NCI-H1048 (cell line): ENCODE measurements at regions not wholly inside any gene's neighbourhood (a gene's known extent, or its start where the extent isn't known, plus 50 kb on each side); places are given as distances from the start of the nearest gene placed in this dataset.
"Not testable (repeated sequence)": the region's sequence is repeated elsewhere in the genome, so short reads cannot be mapped to it uniquely, and the experiment has no call there.

Experiments used
- DNase-seq: peaks from one replicate; lab custom pipeline; 2025; lab: John Stamatoyannopoulos, UW

GRCh38 chr11:106497321-106497720 lies 419.9 kb downstream of the AASDHPPT start:
- DNase-seq = no peak

DNA sequence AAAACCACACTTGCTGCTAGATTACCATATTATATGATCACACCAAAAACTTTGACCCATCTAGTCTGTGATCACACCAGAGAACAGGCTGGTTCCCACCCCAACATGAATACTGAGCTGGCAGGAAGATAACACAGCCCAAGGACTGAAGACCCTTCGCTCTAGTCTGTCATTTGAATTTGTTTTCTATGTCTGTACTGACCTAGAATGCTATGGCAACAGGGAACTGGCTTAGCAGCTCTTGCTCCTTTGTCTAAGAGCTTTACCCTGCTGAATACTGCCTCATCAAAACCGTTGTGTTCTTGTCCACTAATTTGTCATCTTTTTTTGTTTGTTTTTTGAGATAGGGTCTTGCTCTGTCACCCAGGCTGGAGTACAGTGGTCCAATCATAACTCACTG lies 420.4 kb downstream of the AASDHPPT start:
- DNase-seq = no peak

DNA sequence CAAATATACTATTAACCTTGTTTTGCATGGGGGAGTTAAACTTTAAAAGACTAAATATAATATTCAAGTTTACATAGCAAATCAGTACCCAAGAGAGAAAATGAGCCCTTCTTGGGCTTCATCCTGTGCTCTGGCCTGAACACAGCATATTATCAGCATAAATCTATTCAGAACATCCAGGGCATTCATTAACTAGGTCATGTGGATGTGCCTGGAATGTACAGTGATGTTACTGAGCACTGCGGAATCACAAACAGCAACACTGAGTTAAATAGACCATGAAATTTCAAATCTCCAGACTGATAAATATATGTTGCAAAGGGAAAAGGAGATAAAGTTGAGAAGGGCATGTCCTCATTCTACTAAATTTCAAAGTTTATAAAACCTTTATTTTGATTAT lies 426.4 kb downstream of the AASDHPPT start:
- no peak for DNase-seq

GRCh38 chr11:106507645-106508306 lies 430.3 kb downstream of the AASDHPPT start:
- no peak for DNase-seq

DNA sequence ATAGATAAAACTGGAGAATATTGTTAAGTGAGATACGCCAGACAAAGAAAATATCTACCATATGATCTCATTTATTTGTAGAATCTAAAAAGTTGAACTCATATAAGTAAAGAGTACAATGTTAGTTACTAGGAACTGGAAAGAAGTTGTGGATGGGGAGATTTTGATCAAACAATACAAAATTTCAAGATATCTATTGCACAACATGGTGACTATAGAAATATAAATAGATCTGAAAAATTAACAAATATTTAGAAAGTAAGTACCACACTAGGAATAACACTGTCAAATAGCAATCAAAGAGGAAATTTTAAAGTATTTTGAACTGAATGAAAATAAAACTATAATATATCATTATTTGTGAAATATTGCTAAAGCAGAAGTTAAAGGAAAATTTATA lies 437.2 kb downstream of the AASDHPPT start:
- DNase-seq = no peak

DNA sequence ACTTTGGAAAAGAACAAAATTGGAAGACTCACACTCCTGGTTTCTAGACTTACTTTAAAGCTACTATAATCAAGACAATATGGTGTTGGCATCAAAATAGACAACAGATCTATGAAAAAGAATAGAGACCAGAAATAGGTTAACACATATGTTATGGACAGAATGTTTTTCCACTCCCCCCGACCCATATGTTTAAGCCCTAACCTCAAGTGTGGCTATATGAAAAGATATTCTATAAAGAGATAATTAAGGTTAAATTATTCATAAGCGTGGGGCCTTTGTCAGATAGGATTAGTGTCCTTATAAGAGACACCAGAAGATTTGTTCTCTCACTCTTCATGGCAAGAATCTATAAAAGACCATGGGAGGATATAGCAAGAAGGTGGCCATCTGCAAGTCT lies 440.0 kb downstream of the AASDHPPT start:
- no peak for DNase-seq

DNA sequence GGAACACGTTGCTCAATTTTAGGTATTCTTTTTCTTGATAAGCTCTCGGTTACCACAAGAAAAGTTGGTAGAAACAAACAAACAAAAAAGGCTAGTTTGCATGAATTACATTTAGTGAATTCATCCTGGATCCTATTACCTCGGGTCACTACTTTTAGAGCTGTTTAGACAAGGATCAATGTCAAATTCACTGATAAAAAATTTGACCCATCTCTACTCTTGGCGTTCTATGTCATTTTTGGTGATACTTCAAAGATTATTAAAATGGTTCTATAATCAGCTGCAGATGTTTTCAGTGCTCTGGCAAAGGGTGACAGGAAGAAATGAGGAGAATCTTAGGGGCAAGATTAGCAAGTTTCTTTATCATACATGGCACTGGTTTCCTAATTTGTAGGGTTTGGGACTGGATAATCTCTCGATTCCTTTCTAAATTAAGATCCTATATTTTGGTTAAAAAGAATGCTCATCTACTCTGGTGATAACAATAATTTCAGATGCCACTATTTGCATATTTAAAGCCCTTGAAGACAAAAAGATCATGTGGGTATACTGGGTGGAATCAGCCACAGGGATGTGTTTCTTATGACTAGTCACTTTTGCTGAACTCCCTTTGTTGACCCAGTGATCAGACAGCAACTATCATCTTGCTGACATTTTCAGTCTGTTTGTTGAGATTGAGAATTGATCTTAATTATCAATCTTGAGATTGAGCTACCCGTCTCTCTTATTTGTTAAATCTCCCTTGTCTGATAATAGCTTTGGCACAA lies 442.9 kb downstream of the AASDHPPT start:
- DNase-seq = no peak

- DNase-seq = no peak
These were observed 443.5 kb downstream of the AASDHPPT start for GRCh38 chr11:106520920-106521319.

DNA sequence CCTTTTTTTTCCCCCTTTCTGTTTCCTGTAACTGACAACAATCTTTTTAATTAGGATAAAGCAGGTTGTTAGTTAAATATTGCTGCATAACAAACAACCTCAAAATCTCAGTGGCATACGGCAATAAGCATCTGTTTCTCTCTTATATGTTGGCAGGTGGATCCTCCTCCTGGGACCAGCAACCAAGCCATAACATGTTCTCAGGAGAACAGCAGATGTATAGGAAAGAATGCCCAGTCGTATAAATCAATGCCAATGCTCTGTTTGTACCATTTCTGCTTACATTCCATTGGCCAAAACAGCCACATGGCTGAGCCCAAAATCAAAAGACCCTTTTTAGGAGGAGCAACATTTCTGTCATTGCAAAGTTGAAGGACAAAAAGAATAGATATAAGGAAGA lies 445.7 kb downstream of the AASDHPPT start:
- DNase-seq = no peak

GRCh38 chr11:106523921-106524320 lies 446.5 kb downstream of the AASDHPPT start:
- DNase-seq = no peak

DNA sequence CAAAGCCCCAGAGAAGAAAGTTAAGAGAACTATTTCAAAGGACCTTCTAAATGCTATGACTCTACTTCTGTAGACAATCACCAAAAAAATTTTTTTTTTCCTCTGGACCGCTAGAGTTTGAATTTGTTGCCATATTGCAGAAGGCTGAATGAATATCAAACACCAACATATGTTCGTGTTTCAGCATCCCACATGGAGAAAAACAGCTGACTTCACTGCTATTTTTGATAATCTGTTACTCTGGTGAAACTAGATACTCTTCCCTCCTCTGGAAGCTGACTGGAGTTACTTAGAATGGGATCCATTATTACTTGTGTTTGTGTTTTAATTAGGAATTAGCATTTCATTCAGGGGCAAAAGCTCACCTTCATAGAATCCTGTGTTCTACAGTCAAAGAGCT lies 447.0 kb downstream of the AASDHPPT start:
- no peak for DNase-seq

DNA sequence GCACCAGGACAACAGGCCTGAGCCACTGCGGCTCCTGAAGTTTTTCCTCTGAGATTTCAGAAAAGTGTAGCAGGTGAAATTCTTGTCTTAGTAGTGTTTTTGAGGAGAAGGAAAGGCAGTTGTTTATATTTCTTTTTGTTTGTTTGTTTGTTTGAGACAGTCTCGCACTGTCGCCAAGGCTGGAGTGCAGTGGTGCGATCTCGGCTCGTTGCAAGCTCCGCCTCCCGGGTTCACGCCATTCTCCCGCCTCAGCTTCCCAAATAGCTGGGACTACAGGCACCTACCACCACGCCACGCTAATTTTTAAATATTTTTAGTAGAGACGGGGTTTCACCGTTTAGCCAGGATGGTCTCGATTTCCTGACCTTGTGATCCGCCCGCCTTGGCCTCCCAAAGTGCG lies 454.2 kb downstream of the AASDHPPT start:
- not testable (repeated sequence) for DNase-seq

GRCh38 chr11:106533046-106533445 lies 455.6 kb downstream of the AASDHPPT start:
- DNase-seq = no peak

DNA sequence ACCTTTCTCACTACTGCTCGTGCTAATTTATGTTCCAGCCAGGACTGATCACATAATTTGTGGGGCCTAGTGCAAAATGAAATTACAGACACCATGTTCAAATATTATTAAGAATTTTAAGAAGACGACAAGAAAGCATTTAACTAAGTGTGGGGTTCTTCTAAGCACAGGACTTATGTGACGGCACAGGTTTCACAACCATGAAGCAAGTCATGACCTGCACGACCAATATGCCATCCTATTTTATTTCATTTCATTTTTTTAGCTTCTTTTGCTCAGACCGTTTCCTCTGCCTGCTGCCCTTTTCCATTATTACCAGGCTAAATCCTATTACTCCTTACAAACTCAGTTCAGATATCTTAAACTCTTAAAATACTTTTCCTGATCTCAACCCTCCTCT lies 462.5 kb downstream of the AASDHPPT start:
- no peak for DNase-seq

- DNase-seq = no peak
These were observed 469.9 kb downstream of the GUCY1A2 start for GRCh38 chr11:106548406-106548805.

- no peak for DNase-seq
These were observed 466.3 kb downstream of the GUCY1A2 start for GRCh38 chr11:106551744-106552673.

DNA sequence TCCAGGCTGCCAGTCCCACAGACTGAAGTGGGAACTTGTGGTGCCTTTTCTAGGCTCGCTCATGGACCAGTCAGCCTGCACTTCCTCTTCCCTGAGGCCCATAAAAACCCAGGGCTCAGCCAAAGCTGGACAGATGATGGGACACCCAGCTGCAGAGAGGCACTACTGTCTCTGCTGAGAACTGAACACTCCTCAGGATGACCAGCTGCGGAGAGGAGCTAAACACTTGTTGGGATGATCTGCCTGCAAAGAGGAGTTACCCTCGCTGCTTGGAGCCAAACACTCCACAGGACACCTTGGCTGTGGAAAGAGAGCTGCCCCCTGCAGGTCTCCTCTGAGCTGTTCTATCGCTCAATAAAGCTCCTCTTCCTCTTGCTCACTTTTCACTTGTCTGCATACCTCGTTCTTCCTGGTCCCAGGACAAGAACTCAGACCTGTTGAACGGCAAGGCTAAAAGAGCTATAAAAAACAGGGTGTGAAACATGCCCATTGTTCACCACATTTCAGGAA lies 465.5 kb downstream of the GUCY1A2 start:
- DNase-seq = no peak

- no peak for DNase-seq
These were observed 465.0 kb downstream of the GUCY1A2 start for GRCh38 chr11:106553304-106553703.

DNA sequence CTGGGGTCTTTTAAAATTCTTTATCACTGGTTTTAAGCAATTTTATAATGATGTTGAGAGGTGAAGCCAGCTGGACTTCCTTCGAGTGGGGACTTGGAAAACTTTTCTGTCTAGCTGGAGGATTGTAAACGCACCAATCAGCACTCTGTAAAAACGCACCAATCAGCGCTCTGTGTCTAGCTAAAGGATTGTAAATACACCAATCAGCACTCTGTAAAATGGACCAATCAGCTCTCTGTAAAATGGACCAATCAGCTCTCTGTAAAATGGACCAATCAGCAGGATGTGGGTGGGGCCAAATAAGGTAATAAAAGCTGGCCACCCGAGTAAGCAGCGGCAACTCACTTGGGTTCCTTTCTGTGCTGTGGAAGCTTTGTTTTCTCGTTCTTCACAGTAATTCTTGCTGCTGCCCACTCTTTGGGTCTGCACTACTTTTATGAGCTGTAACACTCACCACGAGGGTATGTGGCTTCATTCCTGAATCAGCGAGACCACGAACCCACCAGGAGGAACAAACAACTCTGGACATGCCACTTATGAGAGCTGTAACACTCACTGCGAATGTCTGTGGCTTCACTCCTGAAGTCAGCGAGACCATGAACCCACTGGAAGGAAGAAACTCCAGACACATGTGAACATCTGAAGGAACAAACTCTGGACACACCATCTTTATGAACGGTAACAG lies 462.6 kb downstream of the GUCY1A2 start:
- not testable (repeated sequence) for DNase-seq

GRCh38 chr11:106565326-106565725 lies 452.9 kb downstream of the GUCY1A2 start:
- no peak for DNase-seq

DNA sequence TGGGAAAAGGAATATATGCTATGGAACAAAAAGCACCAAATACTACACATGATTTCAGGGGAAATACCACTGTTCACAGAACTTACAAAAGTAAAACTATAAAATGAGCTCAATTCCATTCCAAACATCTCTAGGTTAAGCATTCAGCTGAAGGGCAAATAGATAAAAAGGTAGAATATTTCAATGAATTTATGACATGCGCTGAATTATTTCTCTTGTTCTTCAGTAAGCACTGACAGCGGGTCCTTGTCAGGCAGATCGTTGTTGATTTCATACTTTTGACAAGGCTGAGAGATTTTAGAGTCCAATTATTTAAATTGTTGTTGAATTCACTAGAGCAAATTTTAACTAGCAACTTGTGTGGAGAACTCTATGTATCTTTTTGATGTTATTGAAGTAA lies 449.6 kb downstream of the GUCY1A2 start:
- DNase-seq = no peak

DNA sequence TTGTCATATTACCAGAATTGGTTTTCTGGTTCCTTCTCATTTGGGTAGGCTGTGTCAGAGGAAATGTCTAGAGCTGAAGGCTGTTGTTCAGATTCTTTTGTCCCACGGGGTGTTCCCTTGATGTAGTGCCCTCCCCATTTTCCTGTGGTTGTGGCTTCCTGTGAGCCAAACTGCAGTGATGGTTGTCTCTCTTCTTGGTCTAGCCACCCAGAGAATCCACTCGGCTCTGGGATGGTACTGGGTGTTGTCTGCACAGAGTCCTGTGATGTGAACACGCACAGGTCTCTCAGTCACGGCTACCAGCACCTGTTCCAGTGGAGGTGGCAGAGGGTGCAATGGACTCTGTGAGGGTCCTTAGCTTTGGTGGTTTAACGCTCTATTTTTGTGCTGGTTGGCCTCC lies 440.9 kb downstream of the GUCY1A2 start:
- DNase-seq = not testable (repeated sequence)
